ENCODE measurements at regions not wholly inside any gene's neighbourhood (a gene's known extent, or its start where the extent isn't known, plus 50 kb on each side); places are given as distances from the start of the nearest gene placed in this dataset.

GRCh38 chr4:145287351-145287750 lies 107.0 kb upstream of the OTUD4 start:
- TF ChIP-seq POLR2A (IDR thresholded peaks at IDR 0.05; ENCODE audit: low read length): no peak
- no peak for TF ChIP-seq GATA1 (IDR thresholded peaks at IDR 0.05; ENCODE audit: low read depth, low read length)
